H9 (cell line): ENCODE measurements at regions not wholly inside any gene's neighbourhood (a gene's known extent, or its start where the extent isn't known, plus 50 kb on each side); places are given as distances from the start of the nearest gene placed in this dataset.

Experiments
- DNase-seq: peaks from one replicate; pipeline ENCODE4 v3.0.0-alpha.2; 2017
- H2AFZ ChIP-seq: one replicate; pipeline ENCODE4 v1.6.1; 2013; ENCODE audit warnings: mild to moderate bottlenecking, low read length, control low read depth, moderate library complexity
- H2AK5ac ChIP-seq: 2 replicates; pipeline ENCODE4 v1.6.1; 2013; ENCODE audit warnings: low read length, control low read depth, mixed read lengths; ENCODE audit not compliant: insufficient read length
- H2BK120ac ChIP-seq: one replicate; pipeline ENCODE4 v1.6.1; 2013; ENCODE audit warnings: low read depth, mild to moderate bottlenecking, low read length, control low read depth, inconsistent platforms; ENCODE audit not compliant: poor library complexity, severe bottlenecking
- H2BK12ac ChIP-seq: 2 replicates; pipeline ENCODE4 v1.6.1; 2013; ENCODE audit warnings: low read length, control low read depth, mixed read lengths, low read depth; ENCODE audit not compliant: insufficient read length
- H2BK15ac ChIP-seq: 2 replicates; pipeline ENCODE4 v1.6.1; 2013; ENCODE audit warnings: low read depth, low read length, control low read depth
- H2BK20ac ChIP-seq: one replicate; pipeline ENCODE4 v1.6.1; 2013; ENCODE audit warnings: low read depth, mild to moderate bottlenecking, low read length, control low read depth, inconsistent platforms; ENCODE audit not compliant: poor library complexity, severe bottlenecking
- H2BK5ac ChIP-seq: 2 replicates; pipeline ENCODE4 v1.6.1; 2013; ENCODE audit warnings: low read length, control low read depth, mixed read lengths; ENCODE audit not compliant: insufficient read length
- H3K14ac ChIP-seq: 2 replicates; pipeline ENCODE4 v1.6.1; 2013; ENCODE audit warnings: low read length, control low read depth; ENCODE audit not compliant: insufficient read depth
- H3K18ac ChIP-seq: 2 replicates; pipeline ENCODE4 v1.6.1; 2013; ENCODE audit warnings: low read depth, mild to moderate bottlenecking, mixed read lengths, low read length, control low read depth; ENCODE audit not compliant: insufficient read length
- H3K23ac ChIP-seq: 2 replicates; pipeline ENCODE4 v1.6.1; 2013; ENCODE audit warnings: low read length, control low read depth, mixed read lengths, low read depth; ENCODE audit not compliant: insufficient read length
- H3K23me2 ChIP-seq: 2 replicates; pipeline ENCODE4 v1.6.1; 2013; ENCODE audit warnings: low read depth, mild to moderate bottlenecking, mixed read lengths, low read length, control low read depth; ENCODE audit not compliant: insufficient read length, poor library complexity, severe bottlenecking
- H3K27ac ChIP-seq: 2 replicates; pipeline ENCODE4 v1.5.1; 2013; ENCODE audit warnings: low read length, control low read depth, mixed read lengths, low read depth; ENCODE audit not compliant: insufficient read length
- H3K27me3 ChIP-seq: 2 replicates; pipeline ENCODE4 v1.6.1; 2013; ENCODE audit warnings: low read length, control low read depth, inconsistent platforms; ENCODE audit not compliant: insufficient read depth
- H3K4ac ChIP-seq: 2 replicates; pipeline ENCODE4 v1.6.1; 2013; ENCODE audit warnings: low read depth, mild to moderate bottlenecking, control low read depth, inconsistent platforms, low read length, moderate library complexity
- H3K4me1 ChIP-seq: 2 replicates; pipeline ENCODE4 v1.6.1; 2013; ENCODE audit warnings: low read length, control low read depth, inconsistent platforms; ENCODE audit not compliant: insufficient read depth
- H3K4me2 ChIP-seq: 2 replicates; pipeline ENCODE4 v1.6.1; 2013; ENCODE audit warnings: low read length, control low read depth, mixed read lengths; ENCODE audit not compliant: insufficient read length, insufficient read depth
- H3K56ac ChIP-seq: 2 replicates; pipeline ENCODE4 v1.6.1; 2013; ENCODE audit warnings: low read depth, mild to moderate bottlenecking, mixed read lengths, low read length, control low read depth; ENCODE audit not compliant: insufficient read length
- H3K79me1 ChIP-seq: 2 replicates; pipeline ENCODE4 v1.6.1; 2013; ENCODE audit warnings: low read depth, mild to moderate bottlenecking, moderate library complexity, low read length, control low read depth, inconsistent platforms; ENCODE audit not compliant: insufficient read depth, poor library complexity, severe bottlenecking
- H3K79me2 ChIP-seq: 2 replicates; pipeline ENCODE4 v1.6.1; 2013; ENCODE audit warnings: low read length, control low read depth, inconsistent platforms; ENCODE audit not compliant: insufficient read depth
- H3K9ac ChIP-seq: 2 replicates; pipeline ENCODE4 v1.6.1; 2013; ENCODE audit warnings: low read length, control low read depth, mixed read lengths; ENCODE audit not compliant: insufficient read length; ENCODE audit errors: extremely low read depth
- H3K9me3 ChIP-seq: one replicate; pipeline ENCODE4 v1.6.1; 2013; ENCODE audit warnings: low read depth, low read length, inconsistent platforms; ENCODE audit not compliant: control insufficient read depth
- H3T11ph ChIP-seq: one replicate; pipeline ENCODE4 v1.6.1; 2013; ENCODE audit warnings: mild to moderate bottlenecking, low read length, control low read depth, inconsistent platforms
- H4K20me1 ChIP-seq: one replicate; pipeline ENCODE4 v1.6.1; 2013; ENCODE audit not compliant: control insufficient read depth, insufficient read length, insufficient read depth
- H4K5ac ChIP-seq: 2 replicates; pipeline ENCODE4 v1.6.1; 2013; ENCODE audit warnings: low read depth, mild to moderate bottlenecking, mixed read lengths, low read length, control low read depth; ENCODE audit not compliant: insufficient read length
- H4K8ac ChIP-seq: replicated peaks from 2 replicates; pipeline ENCODE4 v1.6.1; 2013; ENCODE audit warnings: low read length, control low read depth, mixed read lengths, low read depth; ENCODE audit not compliant: insufficient read length
- H4K91ac ChIP-seq: 2 replicates; pipeline ENCODE4 v1.6.1; 2013; ENCODE audit warnings: low read depth, mild to moderate bottlenecking, moderate library complexity, mixed read lengths, low read length, control low read depth; ENCODE audit not compliant: insufficient read length
- H3K27ac Mint-ChIP-seq, 3 experiments: 2 replicates in 2 of 3; 3 replicates in 1 of 3; pipeline ENCODE4 v1.8.0; 2020 to 2021; ENCODE audit warnings: mixed read lengths in 3 of 3, mild to moderate bottlenecking in 1 of 3, moderate library complexity in 1 of 3
- H3K27me3 Mint-ChIP-seq: 2 replicates; pipeline ENCODE4 v1.8.0; 2021; ENCODE audit warnings: low read depth, mild to moderate bottlenecking, moderate library complexity, mixed read lengths
- H3K36me3 Mint-ChIP-seq, 3 experiments: 2 replicates in 2 of 3; 3 replicates in 1 of 3; pipeline ENCODE4 v1.8.0; 2020 to 2021; ENCODE audit warnings: low read depth in 3 of 3, mixed read lengths in 3 of 3; ENCODE audit not compliant: insufficient read depth in 1 of 3
- H3K4me1 Mint-ChIP-seq, 2 experiments: 2 replicates each; pipeline ENCODE4 v1.8.0; 2020; ENCODE audit warnings: mixed read lengths in 2 of 2
- H3K4me3 Mint-ChIP-seq, 2 experiments: 2 replicates in 1 of 2; 3 replicates in 1 of 2; pipeline ENCODE4 v1.8.0; 2020 to 2021; ENCODE audit warnings: mild to moderate bottlenecking in 2 of 2, mixed read lengths in 2 of 2, moderate library complexity in 1 of 2
- H3K9me3 Mint-ChIP-seq, 2 experiments: 2 replicates in 1 of 2; 3 replicates in 1 of 2; pipeline ENCODE4 v1.8.0; 2020; ENCODE audit warnings: mild to moderate bottlenecking in 2 of 2, mixed read lengths in 2 of 2, moderate library complexity in 1 of 2
- WGBS: extraction: QIAGEN DNeasy Blood & Tissue Kit; methylation state at CpG from one replicate; pipeline ENCODE4 v1.1.7; 2013; ENCODE audit warnings: missing lambda C conversion rate, low lambda C conversion rate, mixed read lengths; ENCODE audit not compliant: insufficient read length; ENCODE audit errors: extremely low coverage; 5-methylcytosine and 5-hydroxymethylcytosine counted together
- TF ChIP-seq, protein P1 (sequence below): fragments of 200-600 bp; sonication (generic); conservative IDR thresholded peaks from 3 replicates; pipeline ENCODE4 v1.8.0; 2021; ENCODE audit warnings: antibody characterized with exemption, mild to moderate bottlenecking

DNA sequence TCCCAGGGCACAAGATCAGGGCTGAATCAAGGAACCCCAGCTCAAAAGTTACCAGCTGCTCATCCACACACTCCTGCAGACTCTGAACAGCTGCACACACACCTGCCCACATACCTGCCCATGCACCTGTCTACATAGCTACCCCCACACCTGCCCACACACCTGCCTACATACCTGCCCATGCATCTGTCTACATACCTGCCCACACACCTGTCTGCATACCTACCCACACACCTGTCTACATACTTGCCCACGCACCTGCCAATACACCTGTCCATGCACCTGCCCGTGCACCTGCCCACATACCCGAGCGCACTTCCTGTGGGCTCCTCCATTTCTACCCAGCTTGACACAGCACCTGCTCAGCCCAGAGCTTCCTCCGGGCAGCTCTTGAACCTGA is 122.8 kb upstream of the AGAP1 start:
- DNase-seq: no peak
- Histone ChIP-seq H3K27ac (no peak overlapping the region), H3K79me1 (no peaks in the 10 kb centered on the region), H2BK120ac (no peak overlapping the region), H2AK5ac (no peak overlapping the region), H3K23ac (no peak overlapping the region), H2BK12ac (no peak overlapping the region), H3K4me1 (no peaks in the 10 kb centered on the region), H3K18ac (no peak overlapping the region), H4K5ac (no peak overlapping the region), H3K14ac (no peak overlapping the region), H4K91ac (no peak overlapping the region), H2BK5ac (no peak overlapping the region), H2AFZ (no peak overlapping the region), H2BK15ac (no peak overlapping the region), H2BK20ac (no peak overlapping the region), H3K9me3 (no peaks in the 10 kb centered on the region), H4K20me1 (no peaks in the 10 kb centered on the region), H3K4me2 (no peak overlapping the region), H3K79me2 (no peaks in the 10 kb centered on the region), H3K27me3 (no peaks in the 10 kb centered on the region), H3K56ac (no peak overlapping the region), H3K23me2 (no peaks in the 10 kb centered on the region), H3T11ph (no peak overlapping the region), H4K8ac (no peak overlapping the region), H3K9ac (no peak overlapping the region), H3K4ac (no peak overlapping the region)
- H3K4me3 Mint-ChIP-seq: no peak overlapping the region; a peak in 1 of 5 replicates
- TF ChIP-seq, protein P1, sequence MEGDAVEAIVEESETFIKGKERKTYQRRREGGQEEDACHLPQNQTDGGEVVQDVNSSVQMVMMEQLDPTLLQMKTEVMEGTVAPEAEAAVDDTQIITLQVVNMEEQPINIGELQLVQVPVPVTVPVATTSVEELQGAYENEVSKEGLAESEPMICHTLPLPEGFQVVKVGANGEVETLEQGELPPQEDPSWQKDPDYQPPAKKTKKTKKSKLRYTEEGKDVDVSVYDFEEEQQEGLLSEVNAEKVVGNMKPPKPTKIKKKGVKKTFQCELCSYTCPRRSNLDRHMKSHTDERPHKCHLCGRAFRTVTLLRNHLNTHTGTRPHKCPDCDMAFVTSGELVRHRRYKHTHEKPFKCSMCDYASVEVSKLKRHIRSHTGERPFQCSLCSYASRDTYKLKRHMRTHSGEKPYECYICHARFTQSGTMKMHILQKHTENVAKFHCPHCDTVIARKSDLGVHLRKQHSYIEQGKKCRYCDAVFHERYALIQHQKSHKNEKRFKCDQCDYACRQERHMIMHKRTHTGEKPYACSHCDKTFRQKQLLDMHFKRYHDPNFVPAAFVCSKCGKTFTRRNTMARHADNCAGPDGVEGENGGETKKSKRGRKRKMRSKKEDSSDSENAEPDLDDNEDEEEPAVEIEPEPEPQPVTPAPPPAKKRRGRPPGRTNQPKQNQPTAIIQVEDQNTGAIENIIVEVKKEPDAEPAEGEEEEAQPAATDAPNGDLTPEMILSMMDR: no peak
- no peak overlapping the region for H3K27ac Mint-ChIP-seq
- H3K9me3 Mint-ChIP-seq: no peaks in the 10 kb centered on the region; a peak in 1 of 5 replicates
- WGBS: no CpG with 5 or more reads among the region's 5 CpGs
- H3K36me3 Mint-ChIP-seq: no peaks in the 10 kb centered on the region; a peak in 1 of 7 replicates
- H3K27me3 Mint-ChIP-seq: peaks cover 13% of the 10 kb centered on the region
- H3K4me1 Mint-ChIP-seq: no peaks in the 10 kb centered on the region
